AG09309 (cell line): ENCODE measurements at regions not wholly inside any gene's neighbourhood (a gene's known extent, or its start where the extent isn't known, plus 50 kb on each side); places are given as distances from the start of the nearest gene placed in this dataset.

Experiments used
- DNase-seq: peaks from one replicate; pipeline ENCODE4 v3.0.0-alpha.2; 2010; ENCODE audit warnings: low read depth
- H3K4me3 ChIP-seq: 2 replicates; pipeline ENCODE4 v1.5.1; 2011; ENCODE audit warnings: mild to moderate bottlenecking, low read depth, low read length, moderate library complexity; ENCODE audit not compliant: control insufficient read depth
- TF ChIP-seq, protein P1 (sequence below): IDR thresholded peaks from 2 replicates; pipeline ENCODE4 v1.5.1; 2011; ENCODE audit warnings: mild to moderate bottlenecking, low read depth, low read length, inconsistent platforms; ENCODE audit not compliant: insufficient read depth, control insufficient read depth; ENCODE audit errors: missing control alignments

- TF ChIP-seq, protein P1, sequence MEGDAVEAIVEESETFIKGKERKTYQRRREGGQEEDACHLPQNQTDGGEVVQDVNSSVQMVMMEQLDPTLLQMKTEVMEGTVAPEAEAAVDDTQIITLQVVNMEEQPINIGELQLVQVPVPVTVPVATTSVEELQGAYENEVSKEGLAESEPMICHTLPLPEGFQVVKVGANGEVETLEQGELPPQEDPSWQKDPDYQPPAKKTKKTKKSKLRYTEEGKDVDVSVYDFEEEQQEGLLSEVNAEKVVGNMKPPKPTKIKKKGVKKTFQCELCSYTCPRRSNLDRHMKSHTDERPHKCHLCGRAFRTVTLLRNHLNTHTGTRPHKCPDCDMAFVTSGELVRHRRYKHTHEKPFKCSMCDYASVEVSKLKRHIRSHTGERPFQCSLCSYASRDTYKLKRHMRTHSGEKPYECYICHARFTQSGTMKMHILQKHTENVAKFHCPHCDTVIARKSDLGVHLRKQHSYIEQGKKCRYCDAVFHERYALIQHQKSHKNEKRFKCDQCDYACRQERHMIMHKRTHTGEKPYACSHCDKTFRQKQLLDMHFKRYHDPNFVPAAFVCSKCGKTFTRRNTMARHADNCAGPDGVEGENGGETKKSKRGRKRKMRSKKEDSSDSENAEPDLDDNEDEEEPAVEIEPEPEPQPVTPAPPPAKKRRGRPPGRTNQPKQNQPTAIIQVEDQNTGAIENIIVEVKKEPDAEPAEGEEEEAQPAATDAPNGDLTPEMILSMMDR = no peak
- H3K4me3 ChIP-seq = no peak overlapping the region
- no peak for DNase-seq
These were observed 510.7 kb downstream of the C12orf50 start for GRCh38 chr12:87518481-87518880.

DNA sequence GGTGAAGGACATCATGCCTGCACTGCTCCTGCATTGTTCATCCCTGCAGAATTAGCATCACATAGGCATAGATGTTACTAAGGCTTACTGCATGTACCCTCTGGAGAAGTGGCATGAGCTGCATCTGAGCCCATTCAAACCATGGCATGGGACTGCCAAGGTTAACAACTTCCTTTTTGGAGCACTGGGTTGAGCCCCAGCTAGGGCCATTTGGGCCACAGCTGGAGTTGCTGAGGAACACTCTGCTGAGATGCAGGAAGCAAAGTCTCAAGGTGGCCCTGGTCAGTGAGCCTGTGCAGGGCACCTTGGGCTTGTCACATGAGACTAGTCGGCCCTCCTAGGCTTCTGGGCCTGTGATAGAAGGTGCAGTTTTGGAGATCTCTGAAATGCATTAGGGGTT is 511.2 kb downstream of the C12orf50 start:
- no peak for DNase-seq
- TF ChIP-seq, protein P1 = no peak
- no peak overlapping the region for H3K4me3 ChIP-seq

DNA sequence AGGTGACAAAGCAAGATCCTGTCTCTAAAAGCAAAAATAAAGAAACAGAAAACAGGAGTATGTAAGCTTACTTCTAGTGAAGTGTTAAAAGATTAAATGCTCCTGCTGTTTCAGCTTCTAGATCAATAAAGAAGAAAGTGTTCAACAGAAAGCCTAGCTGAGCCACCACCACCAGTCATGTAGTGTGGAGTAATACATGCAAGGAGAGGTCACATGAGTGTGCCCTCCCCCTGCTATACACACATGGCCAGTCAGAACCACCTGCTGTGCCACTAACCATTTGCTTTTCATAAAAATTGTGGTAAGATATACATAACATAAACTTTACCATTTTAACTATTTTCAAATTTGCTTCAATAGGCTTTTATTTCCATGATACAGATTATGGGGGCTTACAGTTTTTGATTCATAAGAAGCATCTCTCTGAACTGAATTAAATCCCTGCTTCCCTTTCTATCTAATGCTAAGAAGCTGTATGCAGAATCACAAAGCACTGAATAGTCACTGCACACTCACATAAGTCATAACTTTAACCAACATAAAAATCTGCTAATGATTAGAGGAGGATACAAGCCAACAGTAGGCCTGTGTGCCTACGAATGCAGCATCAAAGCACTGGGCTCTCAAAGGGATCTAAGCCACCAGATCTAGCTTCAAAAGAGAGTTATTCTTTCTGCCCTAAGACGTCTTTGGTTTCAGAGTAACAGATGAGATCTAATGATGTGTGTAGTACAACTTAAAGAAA is 515.5 kb downstream of the C12orf50 start:
- DNase-seq = no peak
- no peak overlapping the region for H3K4me3 ChIP-seq
- TF ChIP-seq, protein P1 = no peak

GRCh38 chr12:87511371-87511770 is 517.8 kb downstream of the C12orf50 start:
- TF ChIP-seq, protein P1 = no peak
- H3K4me3 ChIP-seq = no peak overlapping the region
- no peak for DNase-seq

DNA sequence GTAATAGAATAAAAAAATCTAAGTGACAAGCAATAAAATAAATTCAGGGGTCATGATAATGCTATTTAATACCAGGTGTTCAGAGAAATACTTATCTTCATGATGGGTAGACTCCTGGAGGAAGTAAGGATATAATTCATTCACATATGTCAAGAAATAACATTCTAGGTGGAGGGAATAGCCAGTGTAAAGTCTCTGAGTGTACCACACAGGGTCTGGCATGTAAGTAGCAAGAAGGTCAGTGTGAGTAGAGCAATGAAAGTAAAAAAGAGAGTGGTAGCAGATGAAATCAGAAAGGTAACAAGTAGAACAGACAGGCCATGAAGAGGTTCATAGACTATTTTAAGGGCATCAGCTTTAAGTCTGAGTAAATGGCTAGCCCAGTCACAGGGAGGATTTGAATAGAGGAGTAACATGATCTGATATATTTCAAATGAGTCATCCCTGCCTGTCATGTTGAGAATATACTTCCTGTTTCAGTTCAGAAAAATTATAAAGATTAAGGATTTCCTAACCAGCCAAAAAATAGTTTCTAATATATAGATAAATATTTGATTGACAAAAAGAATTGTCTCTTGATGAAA is 519.9 kb downstream of the C12orf50 start:
- TF ChIP-seq, protein P1 = no peak
- DNase-seq = no peak
- H3K4me3 ChIP-seq = no peak overlapping the region

GRCh38 chr12:87491598-87491997 is 537.6 kb downstream of the C12orf50 start:
- DNase-seq = no peak
- no peak overlapping the region for H3K4me3 ChIP-seq
- TF ChIP-seq, protein P1 = no peak
